GDM1 (cell line): ENCODE measurements at regions not wholly inside any gene's neighbourhood (a gene's known extent, or its start where the extent isn't known, plus 50 kb on each side); places are given as distances from the start of the nearest gene placed in this dataset.

Experiments
- DNase-seq: peaks from one replicate; lab custom pipeline; 2025; lab: John Stamatoyannopoulos, UW

- no peak for DNase-seq
Observed at GRCh38 chr14:27384124-27384523, 786.3 kb upstream of the NOVA1 start.

DNA sequence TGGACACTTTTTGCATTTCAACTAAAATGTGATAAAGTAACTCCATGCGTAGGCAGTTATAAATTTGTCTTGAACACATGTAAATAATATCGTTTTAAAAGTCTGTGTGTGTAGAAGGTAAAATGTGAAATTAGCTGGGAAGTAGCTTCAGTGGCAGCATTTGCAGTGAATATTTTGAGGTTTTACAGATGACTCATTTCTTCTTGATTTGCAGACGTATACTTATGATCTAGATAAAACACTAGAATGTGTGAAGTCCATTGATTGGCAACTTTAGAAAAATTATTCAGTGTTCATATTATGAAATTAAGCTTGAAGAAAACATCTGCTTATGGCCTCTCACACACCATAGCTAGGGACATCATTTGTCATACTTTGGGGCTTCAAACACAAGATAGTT lies 788.6 kb upstream of the NOVA1 start:
- no peak for DNase-seq

- DNase-seq = no peak
Observed at GRCh38 chr14:27387463-27387862, 789.6 kb upstream of the NOVA1 start.

DNA sequence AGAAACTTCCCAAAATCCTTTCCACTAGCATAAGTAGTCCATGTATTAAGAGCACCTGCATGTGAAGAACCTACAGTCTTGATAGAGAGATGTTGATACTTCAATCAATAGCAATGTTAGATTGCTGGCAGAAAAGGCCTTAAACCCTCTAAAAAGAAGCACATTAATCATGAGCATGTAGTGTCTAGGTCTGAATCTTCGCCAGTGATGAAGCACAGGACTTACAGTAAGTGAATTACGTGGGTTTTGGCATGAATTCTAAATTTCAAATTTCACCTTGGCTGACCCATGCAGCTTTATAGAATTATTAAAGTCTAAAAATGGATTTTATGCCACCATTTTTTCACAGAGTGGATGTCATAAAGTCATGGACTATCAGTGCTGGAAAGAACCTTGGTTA lies 791.6 kb upstream of the NOVA1 start:
- no peak for DNase-seq

- DNase-seq = no peak
Observed at GRCh38 chr14:27390155-27390554, 792.3 kb upstream of the NOVA1 start.

DNA sequence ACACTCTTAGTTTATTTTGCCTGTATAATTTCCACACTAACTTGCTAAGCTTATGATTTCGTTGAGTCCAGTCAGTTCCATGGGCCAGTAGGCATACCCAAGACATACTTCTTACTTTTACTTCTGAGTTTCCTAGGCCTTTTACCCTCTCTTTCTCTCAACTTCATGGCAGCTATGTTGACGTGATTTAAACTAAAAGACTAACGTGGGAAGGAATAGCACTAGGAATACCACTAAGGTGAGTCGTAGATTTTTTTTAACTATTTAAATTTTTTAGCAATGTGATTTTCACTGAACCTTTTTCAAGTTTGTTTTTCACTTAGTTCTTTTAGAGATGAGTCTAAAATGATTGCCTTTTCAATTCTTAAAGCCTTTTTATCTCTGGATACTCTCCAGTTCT lies 793.5 kb upstream of the NOVA1 start:
- no peak for DNase-seq

DNA sequence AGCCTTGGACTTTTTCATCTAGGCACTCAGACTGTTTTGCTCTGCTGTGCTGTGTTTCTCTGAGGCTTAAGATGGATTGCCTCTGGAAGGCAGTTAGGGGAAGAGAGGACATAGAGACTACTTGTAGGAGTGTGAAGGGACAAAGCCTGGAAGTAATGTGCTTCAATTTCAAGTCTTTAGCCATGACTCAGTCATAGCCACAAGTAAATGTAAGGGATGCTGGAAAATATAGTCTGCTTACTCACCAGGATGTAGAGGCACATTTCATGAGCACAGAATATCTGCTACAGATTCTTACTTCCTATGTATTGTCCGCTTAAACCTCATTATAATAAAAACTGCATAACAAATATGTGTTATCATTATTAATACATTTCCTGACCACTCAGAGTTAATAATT lies 794.3 kb upstream of the NOVA1 start:
- no peak for DNase-seq

DNA sequence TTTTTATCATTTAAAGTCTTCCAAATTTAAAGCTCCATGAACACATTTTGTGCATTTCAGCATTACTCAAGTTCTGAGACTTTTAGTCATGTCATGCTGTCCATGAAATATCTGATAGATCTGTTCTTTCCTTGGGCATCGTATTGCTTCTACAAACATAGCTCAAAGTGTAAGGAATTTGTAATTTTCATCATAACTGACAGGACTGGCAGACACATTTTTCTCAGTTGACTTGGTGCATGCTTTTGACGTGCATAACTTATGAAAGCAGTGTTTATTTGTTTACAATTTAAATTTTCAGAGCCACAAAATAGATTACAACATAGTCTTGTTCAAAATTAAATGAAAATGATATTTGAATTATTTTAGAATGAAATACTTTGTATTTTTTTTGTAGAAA lies 812.1 kb upstream of the NOVA1 start:
- DNase-seq = no peak

DNA sequence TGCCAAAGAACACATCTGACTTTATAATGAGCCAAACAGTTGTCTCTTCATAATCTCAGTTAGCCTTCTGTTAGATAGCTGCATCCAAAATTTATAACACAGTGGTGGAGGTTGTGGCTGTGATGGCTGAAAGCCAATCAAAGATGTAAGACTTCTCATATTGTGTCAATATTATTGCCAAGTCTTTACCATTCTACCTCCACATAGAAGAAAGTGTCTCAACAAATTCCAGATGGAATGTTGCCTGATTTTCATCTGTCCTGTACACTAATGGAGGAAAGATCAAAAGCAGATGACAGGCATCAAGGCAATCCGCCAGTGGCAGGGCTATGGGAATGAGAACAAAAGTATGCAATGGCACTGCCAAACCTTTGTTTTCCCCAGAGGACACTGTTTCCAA lies 813.1 kb upstream of the NOVA1 start:
- no peak for DNase-seq

DNA sequence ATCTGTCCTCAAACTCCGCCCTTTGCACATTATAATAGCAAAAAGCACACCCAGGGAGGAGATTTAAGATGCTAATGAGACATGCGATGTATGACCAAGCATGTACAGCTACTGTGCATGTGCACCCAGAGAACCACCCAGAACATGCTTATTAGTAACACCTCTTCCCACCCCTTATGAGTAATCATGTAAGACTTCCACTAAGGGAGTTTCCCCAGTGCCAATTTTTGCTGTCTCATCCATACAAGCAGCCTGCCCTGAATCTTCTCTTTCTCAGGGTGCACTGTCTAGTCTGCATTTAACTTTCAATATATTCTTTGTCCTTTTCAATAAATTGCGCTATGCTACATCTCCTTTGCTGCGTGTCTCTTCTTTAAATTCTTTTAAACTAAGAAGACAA lies 830.0 kb upstream of the NOVA1 start:
- DNase-seq = no peak

DNA sequence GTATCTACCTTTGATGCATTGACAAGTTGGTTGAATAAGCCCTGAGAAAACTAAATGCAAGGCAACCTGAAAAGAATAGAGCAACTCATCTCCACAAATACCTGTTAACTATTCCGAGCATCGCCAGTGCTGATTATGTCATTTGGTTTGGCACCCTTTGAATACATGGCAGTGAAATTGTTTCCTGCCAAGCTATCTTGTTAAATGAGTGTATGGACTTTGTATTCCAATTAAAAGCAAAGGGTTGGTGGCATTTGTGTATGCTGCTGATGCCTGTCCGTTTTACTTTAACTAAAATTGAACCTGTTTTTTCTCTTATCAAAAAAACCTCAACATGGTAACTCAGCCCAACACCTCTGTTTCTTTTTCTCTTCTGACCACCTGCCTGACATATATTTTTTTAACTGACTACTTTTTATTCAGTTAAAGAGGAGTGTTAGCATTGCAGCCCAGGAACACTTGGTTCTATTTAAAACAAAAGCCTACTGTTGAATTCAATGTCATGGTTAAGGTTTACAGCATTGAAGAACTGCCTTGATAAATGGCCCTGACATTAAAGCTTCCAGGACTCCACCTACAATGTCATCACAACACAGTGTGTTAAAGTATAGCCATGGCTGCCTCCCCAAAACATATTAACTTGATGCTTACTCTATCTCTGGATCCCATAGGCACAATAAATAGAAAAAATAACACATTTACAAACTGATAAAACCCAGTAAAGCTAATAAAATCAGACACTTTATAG lies 838.3 kb upstream of the NOVA1 start:
- DNase-seq = no peak

- no peak for DNase-seq
Observed at GRCh38 chr14:27484633-27485032, 886.8 kb upstream of the NOVA1 start.

DNA sequence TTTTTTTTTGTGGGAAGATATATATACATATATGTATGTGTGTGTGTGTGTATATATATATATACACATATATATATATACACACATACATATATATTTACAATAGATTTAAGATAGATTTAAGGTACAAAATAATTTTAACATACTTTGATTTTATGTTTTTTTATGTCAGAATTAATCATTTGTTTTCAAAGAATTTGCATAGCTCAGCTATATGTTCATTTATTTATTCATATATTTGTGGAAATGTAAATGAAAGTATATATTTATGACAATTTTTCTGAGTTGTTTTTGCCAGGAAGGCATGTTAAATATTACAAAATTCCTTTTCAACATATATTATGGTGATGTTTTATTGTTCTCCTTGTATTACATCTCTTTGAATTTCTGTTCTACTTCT lies 887.4 kb upstream of the NOVA1 start:
- DNase-seq = no peak

GRCh38 chr14:27506272-27506671 lies 908.4 kb upstream of the NOVA1 start:
- DNase-seq = no peak

DNA sequence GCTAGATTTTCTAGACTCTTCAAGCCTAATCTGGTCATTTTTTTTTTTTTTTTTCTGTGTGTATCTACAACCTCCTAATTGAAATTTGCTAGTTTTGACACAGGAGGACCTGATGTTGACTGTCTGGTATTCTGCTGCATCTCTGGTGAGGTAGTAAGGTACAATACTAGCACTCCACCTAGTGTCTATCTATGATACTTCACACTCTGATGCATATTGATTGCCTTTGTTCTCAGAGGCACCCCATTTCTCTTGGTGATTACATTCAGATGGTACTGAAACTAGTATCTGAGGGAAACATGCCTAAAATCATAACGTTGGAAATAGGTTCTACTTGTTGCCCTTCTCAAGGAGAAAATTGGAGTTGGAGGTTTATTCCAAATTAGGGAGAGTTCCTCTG lies 930.5 kb upstream of the NOVA1 start:
- no peak for DNase-seq

- no peak for DNase-seq
Observed at GRCh38 chr14:27536748-27537147, 938.9 kb upstream of the NOVA1 start.

GRCh38 chr14:27546111-27546510 lies 948.3 kb upstream of the NOVA1 start:
- DNase-seq = no peak

GRCh38 chr14:27553790-27554189 lies 956.0 kb upstream of the NOVA1 start:
- DNase-seq = no peak

GRCh38 chr14:27557445-27557844 lies 959.6 kb upstream of the NOVA1 start:
- no peak for DNase-seq

DNA sequence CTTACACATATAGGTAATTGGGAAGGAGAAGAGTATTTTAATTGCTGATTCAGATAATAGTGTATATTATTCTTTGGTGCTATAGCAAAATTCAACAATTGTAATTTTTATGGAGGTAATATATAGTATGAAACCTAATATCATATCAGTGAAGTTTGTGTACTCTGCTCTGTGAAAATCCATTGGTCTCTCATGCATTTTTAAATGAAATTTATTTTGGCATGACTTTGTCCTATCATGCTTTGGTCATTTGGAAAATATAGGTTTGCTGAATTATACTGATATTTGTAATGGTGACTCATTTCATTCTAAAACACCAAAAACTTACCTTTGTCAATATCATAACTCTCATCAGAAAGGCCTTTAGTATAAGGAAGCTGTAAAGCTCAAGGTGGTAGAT lies 962.0 kb upstream of the NOVA1 start:
- no peak for DNase-seq

- DNase-seq = no peak
Observed at GRCh38 chr14:27566843-27567382, 969.1 kb upstream of the NOVA1 start.

GRCh38 chr14:27573018-27573417 lies 975.2 kb upstream of the NOVA1 start:
- DNase-seq = no peak

DNA sequence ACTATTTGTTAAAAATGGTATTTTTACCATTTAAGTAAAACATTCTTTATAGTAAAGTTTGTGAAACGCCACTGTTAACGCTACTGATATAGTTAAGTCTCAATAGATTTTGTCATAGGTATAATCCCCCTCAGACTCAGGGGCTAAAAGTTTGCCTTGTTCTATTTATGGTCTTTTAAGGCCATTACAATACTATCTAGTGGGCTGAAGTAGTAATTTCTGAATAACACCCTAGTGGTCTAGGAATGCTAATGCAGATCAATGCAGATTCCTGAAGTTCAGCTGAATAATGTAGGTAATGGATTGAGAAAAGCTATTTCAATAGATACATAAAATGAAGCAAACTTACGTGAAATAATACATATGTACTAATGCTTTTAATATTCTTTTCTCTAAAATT lies 989.3 kb upstream of the NOVA1 start:
- DNase-seq = no peak

DNA sequence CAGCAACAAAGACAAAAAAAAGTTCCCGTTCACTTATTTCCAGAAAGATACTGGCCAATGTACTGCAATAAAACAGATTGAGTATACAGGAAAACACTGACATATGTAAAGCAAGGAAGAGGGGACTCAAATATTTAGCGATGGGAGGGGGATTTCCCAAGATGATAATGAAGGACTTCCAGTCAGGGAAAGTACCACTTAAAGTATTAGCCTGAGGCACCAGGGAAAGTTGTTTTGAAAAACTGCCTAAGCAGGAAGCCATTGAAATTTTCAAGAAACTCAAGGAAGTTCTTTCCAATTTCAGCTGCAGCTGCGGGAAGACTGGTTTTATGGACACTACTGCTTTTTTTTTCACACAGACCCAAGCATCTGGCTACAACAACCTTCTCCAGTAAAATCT lies 1007.4 kb upstream of the NOVA1 start:
- DNase-seq = no peak
